CD1c-positive myeloid dendritic cell (primary cell): ENCODE measurements at regions not wholly inside any gene's neighbourhood (a gene's known extent, or its start where the extent isn't known, plus 50 kb on each side); places are given as distances from the start of the nearest gene placed in this dataset.

Experiments
- DNase-seq: peaks from one replicate; pipeline ENCODE4 v3.0.0-alpha.2; 2016; ENCODE audit errors: extremely low spot score

GRCh38 chr18:40006634-40007033 lies 1948.4 kb upstream of the PIK3C3 start:
- no peak for DNase-seq

GRCh38 chr18:40004246-40004645 lies 1950.8 kb upstream of the PIK3C3 start:
- no peak for DNase-seq

DNA sequence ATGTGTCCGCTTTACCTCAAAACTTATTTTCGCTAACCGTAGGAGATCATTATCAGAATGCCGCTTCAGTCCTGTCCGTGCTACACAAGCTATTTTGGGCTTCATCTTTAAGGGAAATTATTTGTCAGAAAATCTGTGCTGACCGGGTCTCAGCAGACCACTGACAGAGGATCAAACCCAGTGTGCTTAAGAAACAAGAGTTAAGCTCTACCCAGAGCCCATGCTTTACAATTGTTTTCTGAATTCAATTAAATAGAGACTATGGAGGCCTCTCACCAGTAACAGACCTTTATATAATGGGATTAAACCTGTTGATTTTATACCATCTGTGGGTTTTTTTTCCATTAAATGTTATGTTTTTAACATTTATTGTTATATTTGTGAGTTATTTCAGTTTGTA lies 1956.7 kb upstream of the PIK3C3 start:
- DNase-seq = no peak

GRCh38 chr18:39994498-39994897 lies 1960.5 kb upstream of the PIK3C3 start:
- DNase-seq = no peak

DNA sequence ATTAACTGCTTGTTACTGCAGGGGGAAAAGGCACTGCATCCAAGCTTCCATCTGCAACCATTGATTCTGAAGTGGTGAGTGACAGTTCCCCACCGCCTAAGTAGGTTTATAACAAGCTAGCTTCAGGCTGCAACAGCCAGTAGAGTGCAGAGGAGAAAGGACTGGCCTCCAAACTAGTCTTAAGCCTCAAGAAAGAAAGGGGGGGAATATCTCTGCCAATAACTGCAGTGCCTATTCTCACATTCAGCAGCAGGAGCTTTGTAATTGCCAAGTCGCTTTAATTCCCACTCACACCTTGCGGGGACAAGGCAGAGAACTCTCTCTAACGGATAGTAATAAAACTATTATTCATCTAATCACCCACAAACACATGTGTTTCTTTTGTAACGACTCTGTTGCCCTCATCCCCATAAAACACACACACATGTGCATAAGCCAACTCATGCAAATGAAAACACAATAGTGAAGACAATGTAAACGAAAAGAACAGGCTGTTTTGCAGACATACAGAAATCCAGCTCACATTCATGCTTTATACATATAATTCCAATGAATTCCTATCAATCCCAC lies 1963.3 kb upstream of the PIK3C3 start:
- no peak for DNase-seq

DNA sequence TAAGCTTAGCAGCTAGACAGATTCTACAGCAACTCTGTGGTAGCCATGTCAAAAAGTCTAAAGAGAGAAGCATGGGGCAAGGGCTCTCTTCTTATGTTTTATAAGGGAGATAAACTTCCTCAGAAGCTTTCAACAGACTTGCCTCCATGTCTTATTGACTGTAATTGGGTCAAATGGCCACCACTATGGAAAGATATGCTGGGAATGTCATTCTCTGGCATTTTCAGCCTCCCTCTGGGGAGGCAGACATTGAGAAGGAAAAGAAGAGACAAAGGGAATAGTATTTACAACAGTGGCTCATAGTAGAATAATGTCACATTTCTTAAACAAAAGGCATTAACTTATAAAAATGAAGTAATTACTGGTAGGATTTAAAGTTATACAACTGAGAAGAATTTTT lies 1964.5 kb upstream of the PIK3C3 start:
- no peak for DNase-seq

DNA sequence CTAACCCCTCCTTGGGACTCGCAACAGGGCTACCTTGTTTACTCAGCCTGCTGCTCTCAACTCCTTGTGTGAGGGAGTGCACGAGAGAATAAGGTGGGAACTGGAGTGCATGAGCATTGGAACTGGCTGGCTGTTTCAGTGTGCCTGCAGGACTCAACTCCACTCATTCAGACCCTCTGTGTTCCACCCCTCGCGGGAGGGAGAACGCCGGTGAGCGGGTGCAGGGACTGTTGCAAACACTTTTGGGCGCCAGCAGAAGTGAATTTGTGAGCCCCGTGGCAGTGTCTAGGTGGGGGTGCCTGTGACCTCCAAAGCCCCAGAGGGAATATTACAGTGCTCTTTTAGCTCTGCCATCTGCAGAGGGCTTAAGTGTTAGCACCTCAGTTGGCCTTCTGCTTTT lies 1978.3 kb upstream of the PIK3C3 start:
- no peak for DNase-seq

DNA sequence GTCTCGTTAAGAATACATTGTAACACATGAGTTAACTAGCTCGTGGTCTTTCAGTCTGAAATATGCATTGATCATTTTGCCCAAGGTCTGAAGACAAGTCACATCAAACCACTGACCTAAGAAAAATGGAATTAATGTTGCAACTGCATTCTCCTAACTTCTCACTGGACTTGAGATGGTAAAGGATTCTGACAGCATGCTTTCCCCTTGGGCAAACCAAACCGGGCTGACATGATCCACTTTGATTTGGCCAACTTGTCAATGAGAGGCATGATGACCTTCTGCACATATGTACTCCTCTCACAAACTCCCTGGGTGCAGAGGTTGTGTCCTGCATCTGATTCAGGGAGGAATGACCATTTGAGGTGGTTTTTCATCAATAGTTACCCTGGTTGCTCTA lies 1982.5 kb upstream of the PIK3C3 start:
- DNase-seq = no peak

DNA sequence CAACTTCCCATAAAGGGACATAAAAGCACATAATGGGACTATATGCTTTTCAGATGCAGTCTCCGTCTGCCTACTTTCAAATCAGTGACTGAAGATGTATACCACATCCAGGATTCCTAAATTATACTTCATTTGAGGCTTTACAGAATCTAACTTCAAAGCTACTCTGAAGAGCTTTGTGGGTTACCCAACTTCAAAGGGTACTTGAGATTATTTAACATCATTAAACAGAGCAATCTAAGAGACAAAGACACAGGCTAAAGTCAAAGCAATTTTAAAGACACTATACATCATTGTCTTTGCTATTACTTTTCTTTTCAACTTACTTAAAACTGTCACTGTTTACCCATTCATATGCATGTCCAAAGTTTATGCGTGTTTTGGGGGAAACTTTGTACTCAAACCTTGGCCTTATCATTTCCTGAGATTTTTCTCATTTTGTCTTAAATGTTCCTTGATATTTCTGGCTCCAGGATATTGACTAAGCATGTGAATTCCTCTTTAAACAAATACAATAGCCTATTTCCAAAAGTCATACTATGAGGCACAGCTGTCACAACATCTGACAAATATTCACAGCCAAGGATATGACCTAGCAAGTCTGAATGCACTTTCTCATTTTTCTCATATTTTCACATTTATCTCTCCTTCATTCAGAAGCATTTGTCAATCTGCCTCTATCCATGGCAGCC lies 1985.1 kb upstream of the PIK3C3 start:
- DNase-seq = no peak

DNA sequence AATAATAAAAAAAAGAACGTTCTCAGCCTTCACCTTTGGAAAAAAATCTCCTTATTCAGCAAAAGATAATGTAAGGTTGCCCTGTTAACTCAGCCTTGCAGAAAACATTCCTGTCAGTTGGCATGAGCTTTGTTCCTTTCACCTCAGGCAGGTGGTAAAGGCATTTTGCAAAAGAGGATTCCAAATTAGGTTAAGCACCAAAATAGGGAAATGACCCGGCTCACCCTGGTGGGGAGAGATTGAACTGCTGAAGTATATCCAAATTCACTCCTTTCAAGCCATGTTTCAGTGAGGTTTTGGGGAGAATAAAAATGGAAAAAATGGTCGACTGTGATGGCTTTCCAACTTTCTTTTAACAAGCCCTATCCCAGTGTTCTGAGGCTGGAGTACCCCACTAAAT lies 1988.8 kb upstream of the PIK3C3 start:
- no peak for DNase-seq

- DNase-seq = no peak
These were observed 1992.5 kb upstream of the PIK3C3 start for GRCh38 chr18:39962546-39962945.

DNA sequence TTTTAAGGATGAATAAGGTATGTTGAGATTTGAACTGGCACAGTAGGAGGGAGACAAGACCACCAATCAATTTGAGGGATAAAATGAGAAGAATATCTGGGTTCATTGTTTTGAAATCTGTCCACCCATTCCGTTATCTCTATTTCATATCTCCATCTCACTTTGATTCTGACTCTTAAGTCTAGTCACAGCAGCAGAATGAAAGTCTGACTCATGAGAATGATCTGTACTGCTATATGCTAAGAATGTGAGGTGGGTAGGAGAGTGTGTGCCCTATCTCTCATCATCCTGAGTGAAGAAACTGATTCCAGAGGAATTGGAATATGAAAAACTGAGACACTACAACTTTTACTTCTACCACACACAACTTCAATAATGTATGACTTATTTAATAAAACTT lies 1994.5 kb upstream of the PIK3C3 start:
- DNase-seq = no peak

DNA sequence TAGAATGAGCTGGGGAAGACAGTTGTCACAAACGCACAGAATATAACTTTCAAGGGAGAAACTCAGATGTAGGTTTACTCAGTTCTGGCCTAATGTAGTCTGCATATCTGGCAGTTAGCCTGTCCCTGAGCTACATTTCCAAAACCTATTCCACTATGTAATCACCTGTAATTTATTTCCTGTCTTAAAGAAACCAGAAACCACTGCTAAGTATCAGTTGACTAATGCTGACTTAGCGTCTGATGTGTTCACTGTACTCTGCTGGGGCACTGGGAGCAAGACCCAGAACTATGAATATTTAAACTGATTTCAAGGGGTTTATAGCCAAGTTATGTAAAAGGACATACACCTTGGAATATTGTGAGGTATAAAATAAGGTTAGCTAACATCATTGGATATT lies 1995.2 kb upstream of the PIK3C3 start:
- no peak for DNase-seq

- no peak for DNase-seq
These were observed 1996.2 kb upstream of the PIK3C3 start for GRCh38 chr18:39958876-39959275.

DNA sequence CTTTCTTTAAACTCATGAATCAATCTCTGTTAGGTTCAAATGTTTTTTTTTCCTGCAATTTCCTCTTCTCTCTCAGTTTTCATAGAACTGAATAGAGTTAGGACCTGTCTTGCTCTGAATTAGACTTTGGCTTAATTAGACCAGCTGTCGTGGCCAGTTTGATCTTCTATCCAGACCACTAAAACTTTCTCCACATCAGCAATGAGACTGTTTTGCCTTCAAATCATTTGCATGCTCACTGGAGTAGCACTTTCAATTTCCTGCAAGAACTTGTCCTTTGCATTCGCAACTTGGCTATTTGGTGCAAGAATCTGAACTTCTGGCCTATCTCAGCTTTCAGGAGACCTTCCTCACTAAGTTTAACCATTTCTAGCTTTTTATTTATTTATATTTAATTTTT lies 2002.2 kb upstream of the PIK3C3 start:
- no peak for DNase-seq

- no peak for DNase-seq
These were observed 2003.8 kb upstream of the PIK3C3 start for GRCh38 chr18:39951142-39951720.

GRCh38 chr18:39946623-39947061 lies 2008.4 kb upstream of the PIK3C3 start:
- DNase-seq = no peak

GRCh38 chr18:39945076-39945475 lies 2010.0 kb upstream of the PIK3C3 start:
- DNase-seq = no peak

DNA sequence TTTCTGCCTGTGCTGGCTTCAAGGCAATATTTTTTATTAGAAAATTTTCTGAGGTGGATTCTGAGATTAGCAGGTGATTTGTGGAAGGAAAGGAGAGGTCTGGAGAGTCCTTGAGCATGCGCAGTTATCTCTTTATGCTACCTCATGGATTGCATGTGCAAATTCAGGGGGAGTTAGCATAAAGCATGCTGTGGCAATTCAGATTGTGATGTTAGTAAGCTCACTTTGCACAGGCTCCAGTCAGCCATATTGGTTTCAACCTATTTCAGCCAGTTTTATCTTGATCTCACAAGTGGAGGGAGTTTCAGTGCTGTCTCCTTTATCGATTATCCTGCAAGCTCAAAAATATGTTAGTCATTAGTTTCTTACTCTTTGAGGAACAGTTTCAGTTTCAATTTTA lies 2012.3 kb upstream of the PIK3C3 start:
- no peak for DNase-seq

- DNase-seq = no peak
These were observed 2016.1 kb upstream of the PIK3C3 start for GRCh38 chr18:39938676-39939608.

GRCh38 chr18:39935598-39935997 lies 2019.4 kb upstream of the PIK3C3 start:
- no peak for DNase-seq

DNA sequence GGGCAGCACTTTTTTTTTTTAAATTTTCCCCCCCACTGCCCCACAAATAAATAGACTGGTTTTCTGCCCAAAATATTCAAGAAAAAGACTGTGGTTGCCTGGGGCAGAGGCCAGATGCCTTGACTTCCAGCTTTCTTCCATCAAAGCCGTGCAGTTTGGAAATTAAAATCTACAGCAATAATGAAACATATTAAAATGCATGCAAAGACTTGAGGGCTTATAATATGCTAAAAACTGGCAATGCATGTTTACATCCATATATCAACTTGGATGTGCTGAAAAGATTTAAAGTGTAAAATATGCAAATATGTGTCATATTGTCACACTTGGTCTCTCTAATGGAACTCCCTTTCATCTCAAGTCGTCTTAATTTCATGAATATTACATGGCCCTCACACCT lies 2036.2 kb upstream of the PIK3C3 start:
- no peak for DNase-seq
